HG03139 (cell line): ENCODE measurements at regions not wholly inside any gene's neighbourhood (a gene's known extent, or its start where the extent isn't known, plus 50 kb on each side); places are given as distances from the start of the nearest gene placed in this dataset.
"Not testable (repeated sequence)": the region's sequence is repeated elsewhere in the genome, so short reads cannot be mapped to it uniquely, and the experiment has no call there.

Experiments
- ATAC-seq: cut with Tn5 transposase; IDR thresholded peaks from one replicate; pipeline ENCODE4 v1.9.1; 2021; ENCODE audit not compliant: unreplicated experiment

- ATAC-seq = no peak
Measured at GRCh38 chr2:51846796-51847195, 814.9 kb upstream of the NRXN1 start.

- no peak for ATAC-seq
Measured at GRCh38 chr2:51846018-51846417, 814.1 kb upstream of the NRXN1 start.

GRCh38 chr2:51844596-51844995 lies 812.7 kb upstream of the NRXN1 start:
- ATAC-seq = no peak

GRCh38 chr2:51829477-51829876 lies 797.5 kb upstream of the NRXN1 start:
- no peak for ATAC-seq

GRCh38 chr2:51825823-51826222 lies 793.9 kb upstream of the NRXN1 start:
- no peak for ATAC-seq

- ATAC-seq = no peak
Measured at GRCh38 chr2:51813247-51813646, 781.3 kb upstream of the NRXN1 start.

- no peak for ATAC-seq
Measured at GRCh38 chr2:51812138-51812866, 780.4 kb upstream of the NRXN1 start.

GRCh38 chr2:51810197-51810596 lies 778.3 kb upstream of the NRXN1 start:
- no peak for ATAC-seq

- no peak for ATAC-seq
Measured at GRCh38 chr2:51807229-51807628, 775.3 kb upstream of the NRXN1 start.

- ATAC-seq = no peak
Measured at GRCh38 chr2:51795248-51795888, 763.4 kb upstream of the NRXN1 start.

- ATAC-seq = no peak
Measured at GRCh38 chr2:51791496-51791895, 759.6 kb upstream of the NRXN1 start.

- ATAC-seq = no peak
Measured at GRCh38 chr2:51790854-51791253, 758.9 kb upstream of the NRXN1 start.

- no peak for ATAC-seq
Measured at GRCh38 chr2:51789918-51790317, 758.0 kb upstream of the NRXN1 start.

- ATAC-seq = no peak
Measured at GRCh38 chr2:51782921-51783765, 751.2 kb upstream of the NRXN1 start.

GRCh38 chr2:51781691-51782090 lies 749.8 kb upstream of the NRXN1 start:
- ATAC-seq = no peak

GRCh38 chr2:51780353-51780752 lies 748.4 kb upstream of the NRXN1 start:
- no peak for ATAC-seq

- not testable (repeated sequence) for ATAC-seq
Measured at GRCh38 chr2:51779723-51780122, 747.8 kb upstream of the NRXN1 start.

- no peak for ATAC-seq
Measured at GRCh38 chr2:51778806-51779205, 746.9 kb upstream of the NRXN1 start.

- not testable (repeated sequence) for ATAC-seq
Measured at GRCh38 chr2:51774606-51775005, 742.7 kb upstream of the NRXN1 start.

- no peak for ATAC-seq
Measured at GRCh38 chr2:51760441-51760840, 728.5 kb upstream of the NRXN1 start.

GRCh38 chr2:51758081-51758480 lies 726.1 kb upstream of the NRXN1 start:
- ATAC-seq = no peak

GRCh38 chr2:51734115-51734514 lies 702.2 kb upstream of the NRXN1 start:
- ATAC-seq = no peak
